ENCODE measurements at regions not wholly inside any gene's neighbourhood (a gene's known extent, or its start where the extent isn't known, plus 50 kb on each side); places are given as distances from the start of the nearest gene placed in this dataset.
"Not testable (repeated sequence)": the region's sequence is repeated elsewhere in the genome, so short reads cannot be mapped to it uniquely, and the experiment has no call there.

DNA sequence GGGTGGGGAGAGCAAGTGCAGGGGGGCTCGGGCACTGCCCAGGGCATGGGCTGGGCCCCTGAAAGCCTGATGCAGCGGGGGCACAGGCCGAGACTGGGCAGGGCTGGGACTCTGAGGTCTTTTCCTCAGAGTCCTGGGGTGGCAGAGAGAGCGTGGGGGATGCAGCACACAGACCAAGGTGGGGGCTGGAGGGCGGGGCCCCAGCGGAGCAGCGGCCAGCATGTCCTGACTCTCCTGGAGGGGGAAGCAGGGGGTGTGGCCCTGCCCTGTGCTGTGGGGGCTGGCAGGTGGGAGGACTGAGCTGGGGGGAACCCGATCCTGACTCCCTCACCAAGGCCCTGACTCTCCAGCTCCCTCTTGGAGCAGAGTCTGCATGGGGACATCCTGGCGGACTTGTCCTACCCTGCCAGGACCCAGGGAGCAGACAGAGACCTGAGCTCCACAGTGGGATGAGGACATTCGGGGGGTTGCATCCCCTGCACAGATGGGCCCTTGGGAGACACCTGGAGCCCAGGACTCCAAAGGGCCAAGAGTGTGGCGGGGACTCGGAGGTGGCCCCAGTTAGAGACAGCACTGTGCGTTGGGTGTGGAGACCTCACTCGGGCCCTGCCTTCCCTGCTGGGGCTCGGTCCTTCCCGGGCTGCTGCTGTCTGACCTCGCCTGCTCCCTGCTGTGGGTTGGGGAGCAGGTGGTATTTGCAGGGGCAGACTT, 326.1 kb downstream of the TMEM121 start:
- DNase-seq = no peak

- no peak for DNase-seq
These were observed 326.9 kb downstream of the TMEM121 start for GRCh38 chr14:105853089-105853906.

- DNase-seq = no peak
These were observed 327.7 kb downstream of the TMEM121 start for GRCh38 chr14:105853907-105854599.

DNA sequence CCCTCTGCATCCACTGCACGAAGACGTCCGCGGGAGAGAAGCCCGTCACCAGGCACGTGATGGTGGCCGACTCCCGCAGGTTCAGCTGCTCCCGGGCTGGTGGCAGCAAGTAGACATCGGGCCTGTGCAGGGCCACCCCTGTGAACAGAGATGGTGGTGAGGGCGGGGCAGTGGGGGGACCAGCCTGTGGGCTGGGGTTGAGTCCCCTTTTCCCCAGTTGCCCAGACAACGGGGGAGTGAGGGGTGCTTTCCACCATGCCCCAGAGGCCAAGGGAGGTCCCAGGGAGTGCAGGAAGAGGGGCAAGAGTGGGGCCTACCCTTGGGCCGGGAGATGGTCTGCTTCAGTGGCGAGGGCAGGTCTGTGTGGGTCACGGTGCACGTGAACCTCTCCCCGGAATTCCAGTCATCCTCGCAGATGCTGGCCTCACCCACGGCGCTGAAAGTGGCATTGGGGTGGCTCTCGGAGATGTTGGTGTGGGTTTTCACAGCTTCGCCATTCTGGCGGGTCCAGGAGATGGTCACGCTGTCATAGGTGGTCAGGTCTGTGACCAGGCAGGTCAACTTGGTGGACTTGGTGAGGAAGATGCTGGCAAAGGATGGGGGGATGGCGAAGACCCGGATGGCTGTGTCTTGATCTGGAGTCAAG, 328.3 kb downstream of the TMEM121 start:
- DNase-seq = no peak

GRCh38 chr14:105855246-105855892, 329.0 kb downstream of the TMEM121 start:
- no peak for DNase-seq

DNA sequence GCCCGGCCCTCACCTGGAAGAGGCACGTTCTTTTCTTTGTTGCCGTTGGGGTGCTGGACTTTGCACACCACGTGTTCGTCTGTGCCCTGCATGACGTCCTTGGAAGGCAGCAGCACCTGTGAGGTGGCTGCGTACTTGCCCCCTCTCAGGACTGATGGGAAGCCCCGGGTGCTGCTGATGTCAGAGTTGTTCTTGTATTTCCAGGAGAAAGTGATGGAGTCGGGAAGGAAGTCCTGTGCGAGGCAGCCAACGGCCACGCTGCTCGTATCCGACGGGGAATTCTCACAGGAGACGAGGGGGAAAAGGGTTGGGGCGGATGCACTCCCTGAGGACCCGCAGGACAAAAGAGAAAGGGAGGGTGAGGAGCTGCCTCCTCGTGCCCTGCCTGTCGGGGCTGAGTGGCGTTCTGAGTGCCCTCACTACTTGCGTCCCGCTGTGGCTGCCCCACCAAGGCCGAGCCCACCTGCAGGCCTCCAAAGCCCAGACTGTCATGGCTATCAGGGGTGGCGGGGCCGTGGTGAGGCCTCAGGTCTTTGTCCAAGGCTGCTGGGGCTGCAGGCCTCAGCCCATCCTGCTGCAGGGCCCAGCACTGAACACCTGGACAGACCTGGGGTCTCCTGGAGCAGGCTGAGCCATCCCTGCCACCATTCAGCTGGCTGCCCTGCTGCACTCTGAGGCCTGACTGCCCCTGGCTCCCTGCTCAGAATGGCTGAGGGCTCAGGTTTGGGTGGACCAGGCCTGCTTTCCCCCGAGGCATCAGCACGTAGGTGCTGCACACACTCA, 329.7 kb downstream of the TMEM121 start:
- no peak for DNase-seq

- no peak for DNase-seq
These were observed 330.4 kb downstream of the TMEM121 start for GRCh38 chr14:105856676-105857219.

DNA sequence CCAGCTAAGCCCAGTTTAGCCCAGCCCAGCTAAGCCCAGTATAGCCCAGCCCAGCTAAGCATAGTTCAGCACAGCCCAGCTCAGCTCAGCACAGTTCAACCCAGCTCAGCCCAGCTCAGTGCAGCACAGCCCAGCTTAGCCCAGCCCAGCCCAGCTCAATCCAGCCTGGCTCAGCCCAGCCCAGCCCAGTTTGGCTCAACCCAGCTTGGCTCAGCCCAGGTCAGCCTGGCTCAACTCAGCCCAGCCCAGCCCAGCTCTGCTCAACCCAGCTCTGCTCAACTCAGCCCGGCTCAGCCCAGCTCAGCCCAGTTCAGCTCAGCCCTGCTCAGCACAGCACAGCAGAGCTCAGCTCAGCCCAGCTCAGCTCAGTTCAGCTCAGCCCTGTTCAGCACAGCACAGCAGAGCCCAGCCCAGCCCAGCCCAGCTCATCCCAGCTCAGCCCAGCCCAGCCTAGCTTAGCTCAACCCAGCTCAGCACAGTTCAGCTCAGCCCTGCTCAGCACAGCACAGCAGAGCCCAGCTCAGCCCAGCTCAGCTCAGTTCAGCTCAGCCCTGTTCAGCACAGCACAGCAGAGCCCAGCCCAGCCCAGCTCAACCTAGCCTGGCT, 330.9 kb downstream of the TMEM121 start:
- no peak for DNase-seq

GRCh38 chr14:105857826-105858675, 331.7 kb downstream of the TMEM121 start:
- no peak for DNase-seq

GRCh38 chr14:105858676-105859025, 332.3 kb downstream of the TMEM121 start:
- no peak for DNase-seq

DNA sequence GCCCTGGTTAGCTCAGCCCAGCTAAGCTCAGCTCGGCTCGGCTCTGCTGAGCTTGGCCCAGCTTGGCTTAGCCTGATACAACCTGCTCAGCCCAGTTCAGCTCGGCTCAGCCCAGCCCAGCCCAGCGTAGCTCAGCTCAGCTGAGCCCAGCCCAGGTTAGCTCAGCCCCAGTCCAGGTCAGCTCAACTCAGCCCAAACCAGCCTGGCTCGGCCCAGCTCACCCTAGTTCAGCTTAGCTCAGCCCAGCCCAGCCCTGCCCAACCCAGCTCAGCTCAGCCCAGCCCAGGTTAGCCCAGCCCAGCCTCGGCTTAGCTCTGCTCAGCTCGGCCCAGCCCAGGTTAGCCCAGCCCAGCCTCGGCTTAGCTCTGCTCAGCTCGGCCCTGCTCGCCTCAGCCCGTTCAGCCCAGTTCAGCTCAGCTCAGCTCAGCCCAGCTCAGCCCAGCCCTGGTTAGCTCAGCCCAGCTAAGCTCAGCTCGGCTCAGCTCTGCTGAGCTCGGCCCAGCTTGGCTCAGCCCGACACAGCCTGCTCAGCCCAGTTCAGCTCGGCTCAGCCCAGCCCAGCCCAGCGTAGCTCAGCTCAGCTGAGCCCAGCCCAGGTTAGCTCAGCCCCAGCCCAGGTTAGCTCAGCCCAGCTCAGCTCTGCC, 332.8 kb downstream of the TMEM121 start:
- not testable (repeated sequence) for DNase-seq

GRCh38 chr14:105859717-105860614, 333.6 kb downstream of the TMEM121 start:
- peak; percentile 14 for DNase-seq

GRCh38 chr14:105860615-105861580, 334.5 kb downstream of the TMEM121 start:
- DNase-seq = no peak

DNA sequence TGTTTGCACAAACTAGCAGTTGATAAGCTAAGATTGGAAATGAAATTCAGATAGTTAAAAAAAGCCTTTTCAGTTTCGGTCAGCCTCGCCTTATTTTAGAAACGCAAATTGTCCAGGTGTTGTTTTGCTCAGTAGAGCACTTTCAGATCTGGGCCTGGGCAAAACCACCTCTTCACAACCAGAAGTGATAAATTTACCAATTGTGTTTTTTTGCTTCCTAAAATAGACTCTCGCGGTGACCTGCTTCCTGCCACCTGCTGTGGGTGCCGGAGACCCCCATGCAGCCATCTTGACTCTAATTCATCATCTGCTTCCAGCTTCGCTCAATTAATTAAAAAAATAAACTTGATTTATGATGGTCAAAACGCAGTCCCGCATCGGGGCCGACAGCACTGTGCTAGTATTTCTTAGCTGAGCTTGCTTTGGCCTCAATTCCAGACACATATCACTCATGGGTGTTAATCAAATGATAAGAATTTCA, 335.6 kb downstream of the TMEM121 start:
- no peak for DNase-seq

- no peak for DNase-seq
These were observed 336.3 kb downstream of the TMEM121 start for GRCh38 chr14:105862581-105863239.

GRCh38 chr14:105863296-105864108, 337.1 kb downstream of the TMEM121 start:
- no peak for DNase-seq
